IMR-90 (cell line): ENCODE measurements at regions not wholly inside any gene's neighbourhood (a gene's known extent, or its start where the extent isn't known, plus 50 kb on each side); places are given as distances from the start of the nearest gene placed in this dataset.

Experiments
- ATAC-seq: fragments of 200-7000 bp; cut with Tn5 transposase; 2 replicates; pipeline ENCODE4 v1.9.1; 2020; ENCODE audit warnings: low read depth, mild to moderate bottlenecking, moderate library complexity
- BruUV-seq: library from RNA; stranded (reverse); fragments of 400-500 nt; replicated peaks from 2 replicates; lab custom pipeline; 2021; lab: Mats Ljungman, UMichigan
- CTCF ChIA-PET: fragments of 300-600 bp; formaldehyde crosslinking; extraction: SDS; loops from one replicate; lab custom pipeline; 2021; ENCODE audit warnings: antibody characterized with exemption; lab: Yijun Ruan, JAX
- POLR2A ChIA-PET: fragments of 300-600 bp; sonication (Branson Sonifier 250); formaldehyde crosslinking; loops from one replicate; lab custom pipeline; 2022; ENCODE audit warnings: antibody characterized with exemption; ENCODE audit not compliant: unreplicated experiment; lab: Charles Lee
- DNase-seq: peaks from one replicate; pipeline ENCODE4 v3.0.0; 2013
- H2AFZ ChIP-seq: replicated peaks from 2 replicates; pipeline ENCODE3; 2013; ENCODE audit warnings: low read length, mild to moderate bottlenecking; ENCODE audit not compliant: poor library complexity
- H2AK5ac ChIP-seq: 2 replicates; pipeline ENCODE4 v1.6.1; 2013; ENCODE audit warnings: low read depth, low read length, inconsistent platforms
- H2AK9ac ChIP-seq: replicated peaks from 2 replicates; pipeline ENCODE3; 2013; ENCODE audit warnings: mild to moderate bottlenecking, low read depth, low read length, moderate library complexity; ENCODE audit not compliant: poor library complexity
- H2BK120ac ChIP-seq: 2 replicates; pipeline ENCODE4 v1.6.1; 2013; ENCODE audit warnings: low read depth, low read length, inconsistent platforms
- H2BK15ac ChIP-seq: 3 replicates; pipeline ENCODE4 v1.6.1; 2013; ENCODE audit warnings: low read depth, low read length, inconsistent platforms
- H2BK20ac ChIP-seq: 2 replicates; pipeline ENCODE4 v1.6.1; 2013; ENCODE audit warnings: low read depth, mild to moderate bottlenecking, inconsistent platforms, low read length, moderate library complexity
- H2BK5ac ChIP-seq: 2 replicates; pipeline ENCODE4 v1.6.1; 2013; ENCODE audit warnings: mild to moderate bottlenecking, low read depth, low read length, inconsistent platforms; ENCODE audit not compliant: poor library complexity, severe bottlenecking
- H3K14ac ChIP-seq: replicated peaks from 2 replicates; pipeline ENCODE4 v1.6.1; 2013; ENCODE audit warnings: low read depth, low read length, inconsistent platforms
- H3K18ac ChIP-seq: 2 replicates; pipeline ENCODE4 v1.6.1; 2013; ENCODE audit warnings: low read depth, low read length, control low read depth
- H3K23ac ChIP-seq: 2 replicates; pipeline ENCODE4 v1.6.1; 2013; ENCODE audit warnings: low read depth, low read length, inconsistent platforms
- H3K27ac ChIP-seq: 2 replicates; pipeline ENCODE4 v1.5.1; 2013; ENCODE audit warnings: mild to moderate bottlenecking, control low read depth, low read length; ENCODE audit not compliant: insufficient read depth
- H3K27me3 ChIP-seq: 2 replicates; pipeline ENCODE4 v1.6.1; 2013; ENCODE audit warnings: low read length; ENCODE audit not compliant: control insufficient read depth, insufficient read depth
- H3K36me3 ChIP-seq: 2 replicates; pipeline ENCODE4 v1.6.1; 2013; ENCODE audit warnings: low read length, mixed read lengths; ENCODE audit not compliant: control insufficient read depth, insufficient read depth
- H3K4ac ChIP-seq: 2 replicates; pipeline ENCODE4 v1.6.1; 2013; ENCODE audit warnings: low read depth, low read length, inconsistent platforms
- H3K4me1 ChIP-seq: 2 replicates; pipeline ENCODE4 v1.6.1; 2013; ENCODE audit warnings: low read length, mixed read lengths; ENCODE audit not compliant: control insufficient read depth, insufficient read depth
- H3K4me2 ChIP-seq: 2 replicates; pipeline ENCODE4 v1.6.1; 2013; ENCODE audit warnings: low read depth, mild to moderate bottlenecking, control low read depth, low read length, moderate library complexity
- H3K4me3 ChIP-seq: 2 replicates; pipeline ENCODE4 v1.5.1; 2013; ENCODE audit warnings: low read depth, mild to moderate bottlenecking, control low read depth, low read length, moderate library complexity; ENCODE audit not compliant: insufficient read depth
- H3K56ac ChIP-seq: 2 replicates; pipeline ENCODE4 v1.6.1; 2013; ENCODE audit warnings: low read length, inconsistent platforms; ENCODE audit not compliant: insufficient read depth; ENCODE audit errors: extremely low read depth
- H3K79me1 ChIP-seq, 2 experiments: 2 replicates each; pipeline ENCODE4 v1.6.1; 2013; ENCODE audit warnings: low read length in 2 of 2, inconsistent platforms in 1 of 2, low read depth in 1 of 2
- H3K9ac ChIP-seq: 2 replicates; pipeline ENCODE4 v1.6.1; 2013; ENCODE audit warnings: low read depth, low read length, control low read depth
- H3K9me1 ChIP-seq: 2 replicates; pipeline ENCODE4 v1.6.1; 2013; ENCODE audit warnings: low read length, inconsistent platforms; ENCODE audit not compliant: insufficient read depth
- H3K9me3 ChIP-seq: 2 replicates; pipeline ENCODE4 v1.6.1; 2013; ENCODE audit warnings: low read length; ENCODE audit not compliant: control insufficient read depth, insufficient read depth
- H4K20me1 ChIP-seq: 2 replicates; pipeline ENCODE4 v1.6.1; 2013; ENCODE audit warnings: low read length, inconsistent platforms; ENCODE audit not compliant: insufficient read depth
- H4K5ac ChIP-seq: 2 replicates; pipeline ENCODE4 v1.6.1; 2013; ENCODE audit warnings: mild to moderate bottlenecking, low read depth, low read length, control low read depth
- H4K8ac ChIP-seq, 2 experiments: 2 replicates each; pipeline ENCODE4 v1.6.1; 2013; ENCODE audit warnings: low read depth in 2 of 2, low read length in 2 of 2, control low read depth in 1 of 2, inconsistent platforms in 1 of 2
- H4K91ac ChIP-seq: 2 replicates; pipeline ENCODE4 v1.6.1; 2013; ENCODE audit warnings: low read depth, low read length, inconsistent platforms; ENCODE audit not compliant: insufficient read depth
- BHLHE40 ChIP-seq: fragments of 150-350 bp; IDR thresholded peaks from 2 replicates; pipeline ENCODE4 v1.6.1; 2016; ENCODE audit warnings: mild to moderate bottlenecking, low read depth, low read length
- CEBPB ChIP-seq: IDR thresholded peaks from 2 replicates; pipeline ENCODE4 v1.6.1; 2012; ENCODE audit warnings: low read depth, low read length, improper control_type of control experiment
- CHD1 ChIP-seq: IDR thresholded peaks from 2 replicates; pipeline ENCODE4 v1.6.1; 2012; ENCODE audit warnings: low read depth, low read length, improper control_type of control experiment
- FOS ChIP-seq: fragments of 150-350 bp; IDR thresholded peaks from 2 replicates; pipeline ENCODE4 v1.6.1; 2016; ENCODE audit warnings: low read depth, low read length
- MAFK ChIP-seq: IDR thresholded peaks from 2 replicates; pipeline ENCODE4 v1.6.1; 2012; ENCODE audit warnings: low read depth, low read length, improper control_type of control experiment
- MAZ ChIP-seq: IDR thresholded peaks from 2 replicates; pipeline ENCODE4 v1.6.1; 2012; ENCODE audit warnings: low read depth, mild to moderate bottlenecking, low read length, improper control_type of control experiment, moderate library complexity, borderline replicate concordance
- MXI1 ChIP-seq: IDR thresholded peaks from 2 replicates; pipeline ENCODE4 v1.6.1; 2012; ENCODE audit warnings: low read depth, mild to moderate bottlenecking, low read length, moderate library complexity, borderline replicate concordance
- NFE2L2 ChIP-seq: fragments of 150-350 bp; IDR thresholded peaks from 2 replicates; pipeline ENCODE4 v1.6.1; 2016; ENCODE audit warnings: low read depth, mild to moderate bottlenecking, low read length
- POLR2A ChIP-seq: IDR thresholded peaks from 2 replicates; pipeline ENCODE4 v1.6.1; 2012; ENCODE audit warnings: mild to moderate bottlenecking, low read depth, low read length
- RAD21 ChIP-seq: IDR thresholded peaks from 2 replicates; pipeline ENCODE4 v1.6.1; 2012; ENCODE audit warnings: low read length, improper control_type of control experiment
- RCOR1 ChIP-seq: IDR thresholded peaks from 2 replicates; pipeline ENCODE4 v1.6.1; 2012; ENCODE audit warnings: mild to moderate bottlenecking, low read length, improper control_type of control experiment; ENCODE audit not compliant: insufficient replicate concordance
- RFX5 ChIP-seq: IDR thresholded peaks from 2 replicates; pipeline ENCODE4 v1.8.0; 2012; ENCODE audit warnings: low read depth, mild to moderate bottlenecking, low read length, moderate library complexity
- SMC3 ChIP-seq: fragments of 150-350 bp; IDR thresholded peaks from 2 replicates; pipeline ENCODE4 v1.6.1; 2016; ENCODE audit warnings: low read depth, mild to moderate bottlenecking, antibody characterized with exemption, low read length, moderate library complexity
- WGBS, 2 experiments: methylation state at CpG; one replicate each; pipeline versions ENCODE4 v1.1.5 to v1.1.7; 2013; ENCODE audit warnings: missing lambda C conversion rate in 2 of 2; ENCODE audit not compliant: insufficient read length in 1 of 2; ENCODE audit errors: extremely low coverage in 2 of 2; 5-methylcytosine and 5-hydroxymethylcytosine counted together
- dilution Hi-C: fragments of 300-500 bp; cut with HindIII; formaldehyde crosslinking; loops from one replicate; pipeline ENCODE4 v1.14.3; 2018; ENCODE audit warnings: low sequenced_read_pairs; ENCODE audit not compliant: unreplicated experiment
- in situ Hi-C: fragments of 300-500 bp; cut with MboI; formaldehyde crosslinking; loops from 3 replicates; pipeline ENCODE4 v1.14.3; 2019; ENCODE audit warnings: low sequenced_read_pairs, inconsistent platforms, mixed read lengths
- intact Hi-C: fragments of 100-400 bp; cut with micrococcal nuclease; formaldehyde crosslinking; loops from 2 replicates; pipeline ENCODE4 v1.10.0; 2022
- TF ChIP-seq, protein P1 (sequence below): fragments of 150-350 bp; IDR thresholded peaks from 2 replicates; pipeline ENCODE4 v1.6.1; 2016; ENCODE audit warnings: low read depth, mild to moderate bottlenecking, low read length, moderate library complexity, borderline replicate concordance
- TF ChIP-seq, protein P2 (sequence below): fragments of 150-350 bp; IDR thresholded peaks from 2 replicates; pipeline ENCODE4 v1.6.1; 2017; ENCODE audit warnings: mild to moderate bottlenecking, antibody characterized with exemption, low read length, low read depth
- TF ChIP-seq, protein P3 (sequence below): conservative IDR thresholded peaks from 2 replicates; pipeline ENCODE4 v1.5.1; 2012; ENCODE audit warnings: mild to moderate bottlenecking, low read depth, low read length, improper control_type of control experiment

DNA sequence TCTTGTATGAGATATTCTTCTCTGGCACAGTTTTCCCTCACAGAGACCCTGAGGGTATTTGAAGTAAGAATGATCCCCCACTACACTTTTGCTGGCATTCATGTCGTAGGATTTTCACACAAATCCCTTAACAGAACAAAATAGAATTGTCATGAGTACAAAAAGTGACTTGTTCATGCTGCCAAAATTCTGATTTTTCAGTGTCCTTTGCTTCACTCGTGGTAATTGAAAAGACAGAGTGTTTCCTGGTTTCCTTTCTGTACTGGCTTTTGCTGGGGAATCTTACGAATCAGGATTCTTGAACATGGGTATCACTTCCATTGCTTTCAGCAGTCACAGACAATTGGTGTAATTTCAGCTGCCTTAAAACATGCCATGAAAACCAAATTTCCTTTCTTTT lies 756.3 kb downstream of the REEP3 start:
- no peak overlapping the region for H2AK5ac ChIP-seq
- H3K9me3 ChIP-seq: no peaks in the 10 kb centered on the region
- no TSS peak for BruUV-seq
- ChIA-PET POLR2A (no interaction called here), CTCF (no interaction called here)
- H2BK15ac ChIP-seq: no peak overlapping the region
- no CpG with 5 or more reads among the region's 3 CpGs for WGBS, 2 experiments
- H3K9ac ChIP-seq: no peak overlapping the region
- no peaks in the 10 kb centered on the region for H3K36me3 ChIP-seq
- no peak overlapping the region for H4K8ac ChIP-seq
- no peak overlapping the region for H3K14ac ChIP-seq
- no peak for TF ChIP-seq NFE2L2
- TF ChIP-seq, protein P1, sequence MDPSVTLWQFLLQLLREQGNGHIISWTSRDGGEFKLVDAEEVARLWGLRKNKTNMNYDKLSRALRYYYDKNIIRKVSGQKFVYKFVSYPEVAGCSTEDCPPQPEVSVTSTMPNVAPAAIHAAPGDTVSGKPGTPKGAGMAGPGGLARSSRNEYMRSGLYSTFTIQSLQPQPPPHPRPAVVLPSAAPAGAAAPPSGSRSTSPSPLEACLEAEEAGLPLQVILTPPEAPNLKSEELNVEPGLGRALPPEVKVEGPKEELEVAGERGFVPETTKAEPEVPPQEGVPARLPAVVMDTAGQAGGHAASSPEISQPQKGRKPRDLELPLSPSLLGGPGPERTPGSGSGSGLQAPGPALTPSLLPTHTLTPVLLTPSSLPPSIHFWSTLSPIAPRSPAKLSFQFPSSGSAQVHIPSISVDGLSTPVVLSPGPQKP: no peak
- TF ChIP-seq MAFK: no peak
- TF ChIP-seq, protein P2, sequence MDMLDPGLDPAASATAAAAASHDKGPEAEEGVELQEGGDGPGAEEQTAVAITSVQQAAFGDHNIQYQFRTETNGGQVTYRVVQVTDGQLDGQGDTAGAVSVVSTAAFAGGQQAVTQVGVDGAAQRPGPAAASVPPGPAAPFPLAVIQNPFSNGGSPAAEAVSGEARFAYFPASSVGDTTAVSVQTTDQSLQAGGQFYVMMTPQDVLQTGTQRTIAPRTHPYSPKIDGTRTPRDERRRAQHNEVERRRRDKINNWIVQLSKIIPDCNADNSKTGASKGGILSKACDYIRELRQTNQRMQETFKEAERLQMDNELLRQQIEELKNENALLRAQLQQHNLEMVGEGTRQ: no peak
- no peak for TF ChIP-seq FOS
- TF ChIP-seq SMC3: no peak
- no peak for TF ChIP-seq CEBPB
- no peak for TF ChIP-seq MXI1
- TF ChIP-seq POLR2A: no peak
- TF ChIP-seq BHLHE40: no peak
- TF ChIP-seq RCOR1: no peak
- TF ChIP-seq RAD21: no peak
- TF ChIP-seq, protein P3, sequence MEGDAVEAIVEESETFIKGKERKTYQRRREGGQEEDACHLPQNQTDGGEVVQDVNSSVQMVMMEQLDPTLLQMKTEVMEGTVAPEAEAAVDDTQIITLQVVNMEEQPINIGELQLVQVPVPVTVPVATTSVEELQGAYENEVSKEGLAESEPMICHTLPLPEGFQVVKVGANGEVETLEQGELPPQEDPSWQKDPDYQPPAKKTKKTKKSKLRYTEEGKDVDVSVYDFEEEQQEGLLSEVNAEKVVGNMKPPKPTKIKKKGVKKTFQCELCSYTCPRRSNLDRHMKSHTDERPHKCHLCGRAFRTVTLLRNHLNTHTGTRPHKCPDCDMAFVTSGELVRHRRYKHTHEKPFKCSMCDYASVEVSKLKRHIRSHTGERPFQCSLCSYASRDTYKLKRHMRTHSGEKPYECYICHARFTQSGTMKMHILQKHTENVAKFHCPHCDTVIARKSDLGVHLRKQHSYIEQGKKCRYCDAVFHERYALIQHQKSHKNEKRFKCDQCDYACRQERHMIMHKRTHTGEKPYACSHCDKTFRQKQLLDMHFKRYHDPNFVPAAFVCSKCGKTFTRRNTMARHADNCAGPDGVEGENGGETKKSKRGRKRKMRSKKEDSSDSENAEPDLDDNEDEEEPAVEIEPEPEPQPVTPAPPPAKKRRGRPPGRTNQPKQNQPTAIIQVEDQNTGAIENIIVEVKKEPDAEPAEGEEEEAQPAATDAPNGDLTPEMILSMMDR: no peak
- no peak for TF ChIP-seq CHD1
- TF ChIP-seq MAZ: no peak
- no peak for TF ChIP-seq RFX5
- no peak overlapping the region for H3K18ac ChIP-seq
- no peak overlapping the region for H3K4me2 ChIP-seq
- H3K23ac ChIP-seq: no peak overlapping the region
- no peak overlapping the region for H2AK9ac ChIP-seq
- H2AFZ ChIP-seq: no peak overlapping the region
- no peak overlapping the region for H3K56ac ChIP-seq
- no peak overlapping the region for H2BK20ac ChIP-seq
- H4K20me1 ChIP-seq: no peaks in the 10 kb centered on the region
- in situ Hi-C loops: no loop called here
- H3K4ac ChIP-seq: no peak overlapping the region
- H3K9me1 ChIP-seq: no peaks in the 10 kb centered on the region
- H2BK5ac ChIP-seq: no peak overlapping the region
- H3K27me3 ChIP-seq: no peaks in the 10 kb centered on the region
- intact Hi-C loops: no loop called here
- no peak overlapping the region for H3K4me3 ChIP-seq
- H4K5ac ChIP-seq: no peak overlapping the region
- H3K79me1 ChIP-seq: no peaks in the 10 kb centered on the region
- no peak overlapping the region for H3K27ac ChIP-seq
- dilution Hi-C loops: no loop called here
- H3K4me1 ChIP-seq: no peaks in the 10 kb centered on the region
- ATAC-seq (no peak), DNase-seq (no peak)
- H4K91ac ChIP-seq: no peak overlapping the region
- no peak overlapping the region for H2BK120ac ChIP-seq
